Stomach (tissue), 8 donors: ENCODE measurements at regions not wholly inside any gene's neighbourhood (a gene's known extent, or its start where the extent isn't known, plus 50 kb on each side); places are given as distances from the start of the nearest gene placed in this dataset.

Experiments used
- DNase-seq, 2 donors: peaks; one replicate each; pipeline versions ENCODE4 v3.0.0 to v3.0.0-alpha.2; 2013 to 2019
- H3K27ac ChIP-seq, 5 donors: fragments of 200-600 bp in 4 of 5; sonication (generic) in 4 of 5; one replicate each; pipeline ENCODE4 v1.5.1; 2013 to 2019; ENCODE audit warnings: mild to moderate bottlenecking in 1 of 5, moderate library complexity in 1 of 5
- H3K27me3 ChIP-seq, 3 donors: fragments of 200-600 bp; sonication (generic); one replicate each; pipeline ENCODE4 v1.5.1; 2017 to 2019; ENCODE audit warnings: mixed run types in 1 of 3
- H3K36me3 ChIP-seq, 4 donors: fragments of 200-600 bp; sonication (generic); 1 replicate in 3 of 4; 2 replicates in 1 of 4; pipeline ENCODE4 v1.5.1; 2016 to 2019
- H3K4me1 ChIP-seq, 4 donors: fragments of 200-600 bp; sonication (generic); one replicate each; pipeline ENCODE4 v1.5.1; 2016 to 2019
- H3K4me3 ChIP-seq, 4 donors: fragments of 200-600 bp; sonication (generic) in 3 of 4; one replicate each; pipeline ENCODE4 v1.5.1; 2016 to 2019; ENCODE audit warnings: mild to moderate bottlenecking in 1 of 4
- H3K9me3 ChIP-seq, 4 donors: fragments of 200-600 bp; sonication (generic); one replicate each; pipeline ENCODE4 v1.5.1; 2016 to 2019
- CTCF ChIP-seq, 7 experiments: fragments of 450-650 bp in 4 of 7; fragments of 200-600 bp in 3 of 7; sonication (generic) in 3 of 7; IDR thresholded peaks; one replicate each; pipeline ENCODE4 v1.5.1; 2016 to 2019; ENCODE audit warnings: antibody characterized with exemption in 7 of 7, control low read depth in 2 of 7, mild to moderate bottlenecking in 1 of 7
- EP300 ChIP-seq: sonication (generic); formaldehyde crosslinking; IDR thresholded peaks from one replicate; pipeline ENCODE4 v1.6.1; 2017; ENCODE audit warnings: antibody characterized with exemption
- POLR2A ChIP-seq, 4 donors: fragments of 450-650 bp; IDR thresholded peaks; one replicate each; pipeline ENCODE4 v1.6.1; 2016; ENCODE audit warnings: antibody characterized with exemption in 4 of 4, control low read depth in 2 of 4, mild to moderate bottlenecking in 1 of 4, moderate library complexity in 1 of 4
- POLR2AphosphoS5 ChIP-seq, 3 donors: sonication (generic); formaldehyde crosslinking; IDR thresholded peaks; one replicate each; pipeline ENCODE4 v1.6.1; 2016; ENCODE audit warnings: antibody characterized with exemption in 3 of 3
- WGBS, 5 donors: extraction: QIAGEN DNeasy Blood & Tissue Kit in 3 of 5; methylation state at CpG; one replicate each; pipeline versions ENCODE4 v1.1.5 to v1.1.7; 2013 to 2018; 5-methylcytosine and 5-hydroxymethylcytosine counted together
- intact Hi-C: fragments of 100-400 bp; cut with DNase I; formaldehyde crosslinking; loops from one replicate; pipeline ENCODE4 v1.15.1; 2023; ENCODE audit warnings: low total_unique reads
- donor health status: healthy with polysubstance abuse.
- donor health status: Bipolar disorder and iron deficiency.
- donor health status: healthy.

GRCh38 chr18:60047556-60047955 lies 147.8 kb downstream of the PMAIP1 start:
- Histone ChIP-seq H3K9me3 (peaks cover 0 to 6% (median 0%) of the 10 kb centered on the region in 4 donors), H3K36me3 (no peaks in the 10 kb centered on the region), H3K27ac (no peak overlapping the region), H3K27me3 (no peaks in the 10 kb centered on the region), H3K4me3 (no peak overlapping the region), H3K4me1 (no peaks in the 10 kb centered on the region)
- no peak for DNase-seq
- TF ChIP-seq POLR2A (IDR thresholded peaks at IDR 0.05) (no peak), POLR2AphosphoS5 (IDR thresholded peaks at IDR 0.05) (no peak), EP300 (no peak)
- intact Hi-C loops: no loop called here

GRCh38 chr18:60044290-60045006 lies 144.7 kb downstream of the PMAIP1 start:
- Histone ChIP-seq H3K27me3 (no peaks in the 10 kb centered on the region), H3K27ac (no peak overlapping the region), H3K36me3 (no peaks in the 10 kb centered on the region), H3K4me1 (no peaks in the 10 kb centered on the region), H3K4me3 (no peak overlapping the region), H3K9me3 (peaks cover 0 to under 1% (median 0%) of the 10 kb centered on the region in 4 donors)
- intact Hi-C loops: no loop called here
- WGBS, 5 donors: 63 to 86% (median 77%) methylated on average over 2 of the region's 2 CpGs
- no peak for TF ChIP-seq CTCF (IDR thresholded peaks at IDR 0.05)
- TF ChIP-seq EP300: no peak
- no peak for TF ChIP-seq POLR2AphosphoS5 (IDR thresholded peaks at IDR 0.05)
- no peak for TF ChIP-seq POLR2A (IDR thresholded peaks at IDR 0.05)
- DNase-seq: no peak

GRCh38 chr18:60040971-60041370 lies 141.2 kb downstream of the PMAIP1 start:
- Histone ChIP-seq H3K4me1 (no peaks in the 10 kb centered on the region), H3K36me3 (no peaks in the 10 kb centered on the region), H3K4me3 (no peak overlapping the region), H3K27me3 (no peaks in the 10 kb centered on the region), H3K9me3 (no peaks in the 10 kb centered on the region), H3K27ac (no peak overlapping the region)
- WGBS, 5 donors: 75 to 100% (median 90%) methylated on average over 1 of the region's 1 CpG
- no peak for DNase-seq
- intact Hi-C loops: no loop called here
- TF ChIP-seq POLR2A (IDR thresholded peaks at IDR 0.05) (no peak), EP300 (no peak), POLR2AphosphoS5 (IDR thresholded peaks at IDR 0.05) (no peak)

- no peak overlapping the region for H3K27ac ChIP-seq
- no peak overlapping the region for H3K4me3 ChIP-seq
- no peak for TF ChIP-seq EP300
- TF ChIP-seq POLR2A (IDR thresholded peaks at IDR 0.05): no peak
- TF ChIP-seq POLR2AphosphoS5 (IDR thresholded peaks at IDR 0.05): no peak
- TF ChIP-seq CTCF (IDR thresholded peaks at IDR 0.05): no peak
- H3K27me3 ChIP-seq: no peaks in the 10 kb centered on the region
- DNase-seq: no peak
- H3K4me1 ChIP-seq: no peaks in the 10 kb centered on the region
- no peaks in the 10 kb centered on the region for H3K9me3 ChIP-seq
- H3K36me3 ChIP-seq: no peaks in the 10 kb centered on the region
- intact Hi-C loops: no loop called here
Observed at GRCh38 chr18:60038731-60039130, 138.9 kb downstream of the PMAIP1 start.

GRCh38 chr18:60027397-60027796 lies 127.6 kb downstream of the PMAIP1 start:
- intact Hi-C loops: no loop called here
- DNase-seq: no peak
- Histone ChIP-seq H3K36me3 (no peaks in the 10 kb centered on the region), H3K4me1 (peaks cover 0 to 4% (median 0%) of the 10 kb centered on the region in 4 donors), H3K9me3 (no peaks in the 10 kb centered on the region), H3K4me3 (no peak overlapping the region), H3K27me3 (no peaks in the 10 kb centered on the region), H3K27ac (no peak overlapping the region)
- WGBS, 5 donors: 58 to 70% (median 68%) methylated on average over 2 of the region's 2 CpGs
- TF ChIP-seq CTCF (IDR thresholded peaks at IDR 0.05) (no peak), POLR2A (IDR thresholded peaks at IDR 0.05) (no peak), EP300 (no peak)
